ENCODE measurements at regions not wholly inside any gene's neighbourhood (a gene's known extent, or its start where the extent isn't known, plus 50 kb on each side); places are given as distances from the start of the nearest gene placed in this dataset.

DNA sequence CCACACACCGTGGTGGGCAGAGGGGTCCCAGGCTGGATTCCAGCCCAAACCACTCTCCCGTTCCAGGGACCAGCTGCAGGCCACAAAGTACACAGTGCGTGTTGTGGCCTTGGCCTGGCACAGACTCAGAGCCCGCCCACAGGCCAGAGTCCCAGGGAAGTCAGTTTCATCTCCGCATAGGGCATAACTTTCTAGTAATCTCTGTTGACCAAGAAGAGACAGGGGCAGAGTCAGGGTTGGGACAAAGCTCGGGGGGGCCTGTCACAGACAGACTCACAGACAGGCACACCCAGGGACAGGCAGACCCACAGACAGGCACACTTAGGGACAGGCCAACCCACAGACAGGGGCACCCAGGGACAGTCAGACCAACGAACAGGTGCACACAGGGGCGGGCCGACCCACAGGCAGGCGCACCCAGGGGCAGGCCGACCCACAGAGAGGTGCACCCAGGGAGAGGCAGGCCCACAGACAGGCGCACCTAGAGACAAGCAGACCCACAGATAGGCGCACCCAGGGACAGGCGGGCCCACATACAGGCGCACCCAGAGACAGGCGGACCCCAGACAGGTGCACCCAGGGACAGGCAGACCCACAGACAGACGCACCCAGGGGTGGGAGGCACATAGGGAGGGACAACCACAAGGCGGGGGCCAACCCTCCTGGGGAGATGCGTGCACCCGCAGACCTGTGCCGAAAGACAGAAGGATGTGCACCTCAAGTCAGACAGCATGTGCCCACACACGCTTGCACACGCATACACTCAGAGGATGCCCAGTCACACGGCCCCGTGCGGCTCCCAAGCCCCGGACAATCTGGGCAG, 323.3 kb upstream of the RTL1 start:
- no peak for DNase-seq (ENCODE audit: low read depth in 2 of 2)

DNA sequence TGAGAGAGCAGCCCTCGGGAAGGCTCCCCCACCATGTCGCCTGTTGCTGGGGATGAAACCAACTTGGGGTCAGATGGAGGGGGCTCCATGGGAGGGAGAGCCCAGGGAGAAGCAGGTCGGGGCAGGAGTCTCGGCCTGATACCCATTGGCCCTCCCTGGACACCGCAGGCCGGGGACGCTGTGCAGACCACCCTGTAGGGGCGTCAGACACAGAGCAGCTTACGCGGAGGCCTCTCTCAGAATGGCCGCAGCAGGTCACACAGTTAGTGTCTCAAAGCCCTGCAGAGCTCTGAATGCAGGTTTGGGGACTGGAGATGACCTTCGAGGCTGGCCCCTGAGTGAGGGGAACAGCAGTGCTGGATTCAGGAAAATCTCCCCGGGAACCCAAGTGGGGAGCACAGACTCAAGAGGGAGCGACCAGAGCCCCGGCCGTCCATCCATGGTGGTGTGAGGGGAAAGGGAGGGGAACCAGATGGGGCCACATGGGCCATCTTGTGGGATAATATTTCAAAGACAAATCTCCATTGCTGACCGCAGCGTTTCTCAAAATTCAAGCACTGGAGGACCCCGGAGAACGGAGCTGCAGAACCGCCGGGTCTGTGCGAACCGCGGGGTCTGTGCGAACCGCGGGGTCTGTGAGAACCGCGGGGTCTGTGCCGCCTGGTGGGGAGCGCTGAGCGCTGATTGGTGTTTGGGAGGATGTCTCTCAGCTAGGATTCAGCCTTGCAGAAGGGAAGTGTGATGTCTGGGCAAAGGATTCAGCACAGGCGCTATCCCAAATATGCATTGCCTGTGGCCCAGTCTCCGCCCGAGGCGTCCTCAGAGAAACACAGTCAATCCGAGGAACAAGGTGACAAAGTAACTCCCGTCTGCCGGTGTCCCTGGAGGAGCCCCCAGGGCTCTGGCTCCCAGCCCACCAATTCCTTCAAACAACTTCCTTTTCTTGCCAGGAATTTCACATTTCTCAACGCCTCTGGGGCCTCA, 324.4 kb upstream of the RTL1 start:
- no peak for DNase-seq (ENCODE audit: low read depth in 2 of 2)

DNA sequence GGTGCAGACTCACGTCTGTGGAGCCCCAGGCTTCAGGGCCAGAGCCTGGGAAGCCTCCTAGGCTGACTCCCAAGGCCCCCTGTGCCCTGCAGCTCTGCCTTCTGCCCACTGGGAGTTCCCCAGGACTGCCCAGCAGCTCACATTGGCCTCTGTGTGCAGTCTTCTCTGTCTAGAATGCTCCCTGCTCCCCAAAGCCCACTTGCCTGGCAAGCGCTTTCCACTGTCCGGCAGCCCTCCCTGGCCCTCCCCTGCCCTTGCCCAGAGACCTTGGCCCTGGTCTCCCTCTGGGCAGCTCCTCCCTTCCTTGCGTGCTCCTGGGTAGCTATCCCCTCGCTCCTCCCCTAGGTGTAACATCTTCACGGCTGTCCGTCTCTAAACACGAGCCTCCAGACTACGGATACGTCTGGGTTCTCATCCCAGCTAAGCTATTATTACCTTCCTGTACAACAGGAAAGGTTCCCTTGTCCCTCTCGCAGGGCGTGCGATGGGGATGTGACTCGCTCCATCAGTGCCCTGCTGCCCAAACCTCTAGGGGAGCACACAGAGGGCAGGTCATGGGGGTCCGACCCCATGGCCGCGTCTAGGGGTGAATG, 325.5 kb upstream of the RTL1 start:
- no peak for DNase-seq (ENCODE audit: low read depth in 2 of 2)

DNA sequence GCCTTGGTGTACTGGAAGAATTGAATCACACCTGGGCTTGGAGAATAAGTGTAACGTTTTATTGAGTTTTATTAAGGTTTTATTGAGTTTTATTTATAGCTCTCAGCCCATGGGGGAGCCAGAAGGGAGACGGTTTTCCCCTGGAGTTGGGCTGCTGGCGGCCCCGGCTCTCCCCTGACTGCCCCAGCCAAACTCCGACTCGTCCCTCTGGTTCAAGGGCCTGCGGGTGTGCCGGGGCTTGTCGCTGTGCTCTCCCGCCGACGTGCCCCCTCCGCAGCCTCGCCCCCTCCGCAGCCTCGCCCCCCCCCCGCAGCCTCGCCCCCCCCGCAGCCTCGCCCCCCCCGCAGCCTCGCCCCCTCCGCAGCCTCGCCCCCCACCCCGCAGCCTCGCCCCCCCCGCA, 326.1 kb upstream of the RTL1 start:
- DNase-seq (ENCODE audit: low read depth in 2 of 2), result no peak

DNA sequence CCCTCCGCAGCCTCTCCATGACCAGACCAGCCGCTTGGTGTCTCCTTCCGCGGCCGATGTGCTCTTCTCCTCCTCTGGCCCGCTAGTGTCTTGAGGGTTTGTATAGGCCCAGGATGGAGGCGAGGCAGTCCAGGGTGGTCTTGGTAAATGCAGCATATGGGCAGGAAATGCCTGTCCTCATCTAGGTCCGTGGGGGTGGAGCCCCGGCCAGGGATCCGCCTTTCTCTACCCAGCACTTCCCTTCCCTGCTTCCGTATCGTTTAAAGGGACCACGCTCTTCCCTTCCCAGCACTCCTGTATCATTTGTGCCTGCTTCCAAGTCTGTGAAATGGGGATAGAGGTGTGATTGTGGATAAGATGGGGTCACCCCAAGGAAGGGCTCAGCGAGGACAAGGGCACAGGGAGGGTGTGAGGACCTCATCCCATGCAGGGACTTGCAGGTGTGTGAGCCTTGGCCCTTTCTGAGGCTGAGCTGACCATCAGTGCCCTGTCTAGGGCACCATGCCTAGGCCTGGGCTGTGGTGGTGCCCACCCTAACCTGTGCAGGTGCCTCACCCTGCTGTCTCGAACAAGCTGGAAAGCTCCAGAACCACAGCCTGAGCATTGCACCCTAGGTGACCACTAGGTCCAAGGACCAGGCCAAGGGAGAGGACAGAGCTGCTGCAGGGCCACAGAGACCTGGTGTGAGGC, 326.8 kb upstream of the RTL1 start:
- no peak for DNase-seq (ENCODE audit: low read depth in 2 of 2)

DNA sequence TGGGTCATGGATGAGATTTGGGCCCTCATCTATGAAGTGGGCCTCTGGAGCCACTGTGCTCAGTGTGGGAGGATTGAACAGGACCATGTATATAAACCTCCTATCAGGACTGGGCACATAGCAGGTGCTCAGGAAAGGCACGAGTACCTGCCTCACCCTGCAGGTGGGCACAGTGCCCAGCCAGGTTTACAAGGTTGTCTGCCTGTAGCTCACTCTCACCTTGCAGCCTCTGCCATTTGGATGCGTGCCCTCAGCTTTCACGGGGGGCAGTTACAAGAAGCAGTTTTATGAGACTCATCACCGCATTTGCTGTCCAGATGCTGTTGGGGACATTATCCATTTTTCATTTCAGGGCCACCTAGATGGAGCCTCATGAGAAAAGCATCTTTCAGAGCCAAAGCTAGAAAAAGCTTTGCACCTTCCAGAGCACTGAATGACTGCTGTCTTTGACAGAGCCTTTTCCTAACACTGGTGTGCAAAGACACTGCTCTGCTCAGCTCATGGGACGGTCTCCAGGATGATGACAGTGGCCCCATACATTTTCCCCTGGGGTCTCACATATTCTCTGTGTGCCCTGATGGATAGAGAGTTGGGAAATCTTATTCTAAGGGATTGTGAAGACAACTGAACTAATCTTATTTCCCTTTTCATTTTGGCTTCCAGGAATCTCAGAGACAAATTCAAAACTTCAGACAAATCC, 327.5 kb upstream of the RTL1 start:
- DNase-seq (ENCODE audit: low read depth in 2 of 2), result no peak

- DNase-seq (ENCODE audit: low read depth in 2 of 2), result no peak
Observed at GRCh38 chr14:101231828-101232227, 328.3 kb upstream of the RTL1 start.

DNA sequence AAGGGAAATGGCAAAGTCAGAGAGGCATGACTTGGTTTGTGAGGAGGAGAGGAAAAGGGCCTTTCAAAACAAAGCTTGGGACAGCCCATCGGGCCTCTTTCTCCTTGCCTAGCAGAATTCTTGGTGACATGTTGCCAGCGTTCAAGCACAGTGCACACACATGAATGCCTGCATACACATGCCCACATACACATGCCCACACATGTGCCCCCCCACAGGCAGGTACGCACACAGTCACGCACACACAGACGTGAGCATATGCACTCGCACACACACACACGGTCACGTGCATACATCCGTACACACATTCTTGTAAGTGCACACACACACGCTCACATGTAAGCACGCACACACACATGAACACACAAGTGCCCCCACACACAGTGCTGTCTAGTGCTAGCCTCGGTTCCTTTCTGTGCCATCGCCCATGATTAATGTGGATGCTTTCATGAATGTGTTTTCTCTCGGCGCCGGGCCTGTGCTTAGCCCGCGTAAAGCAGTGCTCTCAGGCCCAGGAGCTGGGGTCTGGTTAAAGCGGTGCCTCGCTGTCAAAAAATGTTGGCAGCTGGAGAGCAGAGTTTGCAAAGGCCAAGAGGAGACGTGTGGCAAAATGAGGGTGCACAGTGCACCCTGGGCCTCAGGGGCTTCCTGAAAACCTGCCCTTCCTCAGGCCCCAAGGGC, 328.8 kb upstream of the DIO3 start:
- DNase-seq (ENCODE audit: low read depth in 2 of 2), result no peak

DNA sequence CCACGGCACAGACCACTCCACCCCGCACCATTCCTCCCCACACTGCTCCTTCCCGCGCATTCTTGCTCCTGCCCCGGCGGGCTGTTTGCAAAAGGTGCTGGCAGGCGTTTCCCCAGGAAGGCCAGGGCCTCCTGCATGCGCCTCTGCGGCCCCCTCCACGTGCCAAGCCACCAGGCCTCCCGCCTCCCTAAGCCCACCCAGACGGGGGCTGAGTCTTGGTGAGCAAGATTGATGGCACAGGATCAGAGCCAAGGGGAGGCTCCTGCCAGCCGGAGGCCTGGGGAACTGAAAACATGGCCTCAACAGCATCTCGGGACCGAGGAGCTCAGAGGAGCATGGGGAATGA, 328.3 kb upstream of the DIO3 start:
- DNase-seq (ENCODE audit: low read depth in 2 of 2), result no peak

- no peak for DNase-seq (ENCODE audit: low read depth in 2 of 2)
Observed at GRCh38 chr14:101233391-101233790, 327.9 kb upstream of the DIO3 start.

GRCh38 chr14:101233808-101234207, 327.5 kb upstream of the DIO3 start:
- DNase-seq (ENCODE audit: low read depth in 2 of 2), result no peak

- no peak for DNase-seq (ENCODE audit: low read depth in 2 of 2)
Observed at GRCh38 chr14:101234244-101234937, 326.9 kb upstream of the DIO3 start.

DNA sequence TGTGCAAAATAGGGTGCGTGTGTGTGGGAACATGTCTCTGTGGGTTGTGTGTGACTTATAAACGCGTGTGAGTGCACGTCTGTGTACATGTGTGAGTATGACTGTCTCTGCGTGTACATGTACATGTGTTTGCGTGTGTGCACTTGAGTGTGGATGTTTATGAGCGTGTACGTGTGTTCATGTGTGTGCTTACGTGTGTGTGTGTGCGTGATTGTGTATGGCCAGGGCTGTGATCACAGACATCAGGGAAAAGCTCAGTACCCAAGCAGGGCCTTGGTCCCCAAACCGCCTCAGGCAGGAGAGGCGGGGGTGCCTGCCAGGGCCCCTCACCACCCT, 326.3 kb upstream of the DIO3 start:
- DNase-seq (ENCODE audit: low read depth in 2 of 2), result no peak

- DNase-seq (ENCODE audit: low read depth in 2 of 2), result peak; percentile 2 to 21
Observed at GRCh38 chr14:101235335-101236103, 325.8 kb upstream of the DIO3 start.

GRCh38 chr14:101236496-101237251, 324.6 kb upstream of the DIO3 start:
- DNase-seq (ENCODE audit: low read depth in 2 of 2), result no peak

DNA sequence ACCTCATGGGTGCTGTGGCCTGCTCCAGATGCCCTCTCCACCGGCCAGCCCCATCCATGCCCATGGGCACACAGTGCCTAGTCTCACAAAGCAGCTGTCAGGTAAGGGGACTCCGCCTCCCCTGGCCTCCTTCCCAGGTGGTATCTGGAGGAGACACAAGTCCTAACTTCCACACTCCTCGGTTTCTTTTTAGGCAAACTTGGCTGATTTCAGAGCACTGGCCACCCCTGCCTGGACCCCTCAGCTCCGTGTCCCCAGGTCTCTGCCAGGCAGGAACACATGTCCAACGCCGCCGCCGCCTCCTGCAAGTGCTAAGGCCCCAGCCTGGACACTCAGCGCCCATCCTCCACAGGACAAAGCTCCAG, 324.1 kb upstream of the DIO3 start:
- DNase-seq (ENCODE audit: low read depth in 2 of 2), result no peak

DNA sequence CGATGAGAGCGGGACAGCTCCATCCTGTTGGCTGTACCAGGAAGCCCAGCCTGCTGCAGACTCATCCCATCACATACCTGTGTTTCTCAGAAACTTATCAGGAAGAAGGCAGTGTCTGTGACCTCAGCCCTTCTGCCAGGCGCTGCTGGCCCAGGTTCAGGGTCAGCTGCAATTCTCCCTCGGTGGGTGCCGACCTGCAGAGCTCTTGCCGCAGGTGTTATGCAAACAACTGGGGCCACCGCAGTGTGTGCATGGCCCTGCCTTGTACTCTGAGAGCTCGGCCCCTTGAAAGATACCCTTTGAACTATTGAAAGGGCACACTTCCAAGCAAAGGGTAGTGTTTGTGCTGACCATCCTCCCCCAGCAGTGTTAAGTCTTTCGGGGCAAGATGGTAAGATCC, 322.2 kb upstream of the DIO3 start:
- no peak for DNase-seq (ENCODE audit: low read depth in 2 of 2)

DNA sequence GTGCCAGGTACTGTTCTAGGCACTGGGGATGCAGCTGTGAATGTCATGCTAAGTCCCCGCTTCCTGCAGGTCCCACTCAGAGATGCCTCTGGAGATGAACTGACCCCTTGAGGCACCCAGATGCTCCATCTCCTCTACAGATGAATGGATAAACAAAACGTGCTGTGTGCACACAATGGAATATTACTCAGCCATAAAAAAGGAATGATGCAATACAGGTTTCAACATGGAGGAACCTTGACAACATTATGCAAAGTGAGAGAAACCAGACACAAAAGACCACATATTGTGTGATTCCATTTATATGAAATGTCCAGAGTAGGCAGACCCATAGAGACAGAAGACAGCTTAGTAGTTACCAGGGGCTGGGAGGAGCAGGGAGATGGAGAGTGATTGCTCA, 320.1 kb upstream of the DIO3 start:
- no peak for DNase-seq (ENCODE audit: low read depth in 2 of 2)

DNA sequence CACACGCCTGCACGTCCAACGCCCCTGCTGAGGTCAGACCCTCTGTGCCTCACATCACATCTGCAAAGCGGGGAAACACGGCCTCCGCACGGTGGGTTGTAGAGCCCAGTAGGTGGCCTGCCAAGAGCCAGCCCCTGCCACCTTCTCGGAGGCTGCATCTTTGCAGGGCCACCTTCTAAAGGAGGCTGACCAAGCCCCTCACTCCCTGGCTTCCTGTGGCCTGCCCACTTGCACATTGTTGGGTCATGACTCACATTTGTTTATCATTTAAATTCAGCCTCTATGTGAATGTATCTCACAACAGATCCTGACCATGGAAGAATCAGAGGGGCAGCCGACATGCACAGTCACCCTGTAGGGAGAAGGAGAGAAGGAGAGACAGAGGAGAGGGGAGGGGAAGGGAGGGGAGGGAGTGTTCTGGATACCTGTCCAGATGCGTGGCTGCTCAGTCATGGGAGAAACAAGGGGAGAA, 319.5 kb upstream of the DIO3 start:
- DNase-seq (ENCODE audit: low read depth in 2 of 2), result no peak

All from stimulated activated CD4-positive, alpha-beta T cell treated with anti-CD3 and anti-CD28 coated beads, Interleukin-4, amount 100 ng/mL, for 48 hours (primary cell).